CD4-positive, alpha-beta T cell treated with Interleukin-17A for 1 hour (primary cell): ENCODE measurements at regions not wholly inside any gene's neighbourhood (a gene's known extent, or its start where the extent isn't known, plus 50 kb on each side); places are given as distances from the start of the nearest gene placed in this dataset.
"Not testable (repeated sequence)": the region's sequence is repeated elsewhere in the genome, so short reads cannot be mapped to it uniquely, and the experiment has no call there.

Experiments
- DNase-seq: peaks from one replicate; pipeline ENCODE4 v3.0.0-alpha.2; 2020

GRCh38 chr9:79037338-79037737 lies 534.4 kb upstream of the TLE4 start:
- DNase-seq, result no peak

GRCh38 chr9:79040671-79041070 lies 531.1 kb upstream of the TLE4 start:
- no peak for DNase-seq

GRCh38 chr9:79041266-79041665 lies 530.5 kb upstream of the TLE4 start:
- no peak for DNase-seq

- no peak for DNase-seq
Measured at GRCh38 chr9:79043916-79044315, 527.8 kb upstream of the TLE4 start.

- DNase-seq, result no peak
Measured at GRCh38 chr9:79046401-79046800, 525.4 kb upstream of the TLE4 start.

GRCh38 chr9:79049371-79049770 lies 522.4 kb upstream of the TLE4 start:
- no peak for DNase-seq

GRCh38 chr9:79053598-79053997 lies 518.2 kb upstream of the TLE4 start:
- no peak for DNase-seq

- no peak for DNase-seq
Measured at GRCh38 chr9:79054500-79054899, 517.3 kb upstream of the TLE4 start.

- DNase-seq, result no peak
Measured at GRCh38 chr9:79056041-79056440, 515.7 kb upstream of the TLE4 start.

GRCh38 chr9:79057576-79057975 lies 514.2 kb upstream of the TLE4 start:
- no peak for DNase-seq

GRCh38 chr9:79060766-79061165 lies 511.0 kb upstream of the TLE4 start:
- no peak for DNase-seq

- DNase-seq, result no peak
Measured at GRCh38 chr9:79061752-79062616, 509.8 kb upstream of the TLE4 start.

GRCh38 chr9:79073201-79073600 lies 498.6 kb upstream of the TLE4 start:
- no peak for DNase-seq

- no peak for DNase-seq
Measured at GRCh38 chr9:79080536-79080935, 491.2 kb upstream of the TLE4 start.

- no peak for DNase-seq
Measured at GRCh38 chr9:79083621-79084020, 488.1 kb upstream of the TLE4 start.

- DNase-seq, result no peak
Measured at GRCh38 chr9:79087133-79087532, 484.6 kb upstream of the TLE4 start.

GRCh38 chr9:79089054-79089560 lies 482.7 kb upstream of the TLE4 start:
- DNase-seq, result no peak

GRCh38 chr9:79089851-79090250 lies 481.9 kb upstream of the TLE4 start:
- not testable (repeated sequence) for DNase-seq

- not testable (repeated sequence) for DNase-seq
Measured at GRCh38 chr9:79103257-79103656, 468.5 kb upstream of the TLE4 start.

- no peak for DNase-seq
Measured at GRCh38 chr9:79104216-79104615, 467.5 kb upstream of the TLE4 start.

GRCh38 chr9:79104951-79105350 lies 466.8 kb upstream of the TLE4 start:
- no peak for DNase-seq

GRCh38 chr9:79107911-79108676 lies 463.7 kb upstream of the TLE4 start:
- no peak for DNase-seq

GRCh38 chr9:79111653-79112052 lies 460.1 kb upstream of the TLE4 start:
- DNase-seq, result no peak

- no peak for DNase-seq
Measured at GRCh38 chr9:79115176-79115575, 456.6 kb upstream of the TLE4 start.
